SKM-1 treated with dmso at 0.1 percent for 144 hours (cell line): ENCODE measurements at regions not wholly inside any gene's neighbourhood (a gene's known extent, or its start where the extent isn't known, plus 50 kb on each side); places are given as distances from the start of the nearest gene placed in this dataset.
"Not testable (repeated sequence)": the region's sequence is repeated elsewhere in the genome, so short reads cannot be mapped to it uniquely, and the experiment has no call there.

Source experiments
- DNase-seq: peaks from one replicate; lab custom pipeline; 2025; ENCODE audit not compliant: unreplicated experiment; lab: John Stamatoyannopoulos, UW

GRCh38 chr6:118719351-118720124 is 68.1 kb upstream of the CEP85L start:
- DNase-seq: no peak

- DNase-seq: no peak
Measured at GRCh38 chr6:118718903-118719302, 67.5 kb upstream of the CEP85L start.

- DNase-seq: no peak
Measured at GRCh38 chr6:118718297-118718696, 66.9 kb upstream of the CEP85L start.

GRCh38 chr6:118717106-118717505 is 65.7 kb upstream of the CEP85L start:
- DNase-seq: no peak

GRCh38 chr6:118715907-118716306 is 64.5 kb upstream of the CEP85L start:
- DNase-seq: not testable (repeated sequence)

- DNase-seq: no peak
Measured at GRCh38 chr6:118715376-118715775, 64.0 kb upstream of the CEP85L start.

- DNase-seq: no peak
Measured at GRCh38 chr6:118714756-118715155, 63.4 kb upstream of the CEP85L start.

- DNase-seq: no peak
Measured at GRCh38 chr6:118712969-118713368, 61.6 kb upstream of the CEP85L start.

GRCh38 chr6:118710616-118711015 is 59.2 kb upstream of the CEP85L start:
- DNase-seq: no peak

GRCh38 chr6:118709859-118710350 is 58.5 kb upstream of the CEP85L start:
- DNase-seq: no peak

GRCh38 chr6:118708744-118709143 is 57.4 kb upstream of the CEP85L start:
- DNase-seq: no peak

GRCh38 chr6:118708055-118708454 is 56.7 kb upstream of the CEP85L start:
- no peak for DNase-seq

- DNase-seq: no peak
Measured at GRCh38 chr6:118706702-118707101, 55.3 kb upstream of the CEP85L start.

- DNase-seq: no peak
Measured at GRCh38 chr6:118705544-118706491, 54.4 kb upstream of the CEP85L start.

- DNase-seq: no peak
Measured at GRCh38 chr6:118704915-118705314, 53.5 kb upstream of the CEP85L start.

GRCh38 chr6:118701260-118701659 is 49.9 kb upstream of the CEP85L start:
- not testable (repeated sequence) for DNase-seq
